Thyroid gland (tissue), 4 donors: ENCODE measurements at regions not wholly inside any gene's neighbourhood (a gene's known extent, or its start where the extent isn't known, plus 50 kb on each side); places are given as distances from the start of the nearest gene placed in this dataset.

Experiments
- DNase-seq, 2 donors: peaks; one replicate each; pipeline ENCODE4 v3.0.0-alpha.2; 2019
- H3K27ac ChIP-seq, 3 donors: fragments of 200-600 bp; sonication (generic); 1 replicate in 2 of 3; 2 replicates in 1 of 3; pipeline ENCODE4 v1.5.1; 2016 to 2019; ENCODE audit warnings: mild to moderate bottlenecking in 1 of 3, moderate library complexity in 1 of 3
- H3K27me3 ChIP-seq: fragments of 200-600 bp; sonication (generic); one replicate; pipeline ENCODE4 v1.5.1; 2019
- H3K36me3 ChIP-seq, 2 donors: fragments of 200-600 bp; sonication (generic); one replicate each; pipeline ENCODE4 v1.5.1; 2016 to 2019
- H3K4me1 ChIP-seq, 2 donors: fragments of 200-600 bp; sonication (generic); one replicate each; pipeline ENCODE4 v1.5.1; 2017 to 2019
- H3K4me3 ChIP-seq, 3 donors: fragments of 200-600 bp; sonication (generic); replicated peaks in 1 of 3; 1 replicate in 2 of 3; 2 replicates in 1 of 3; pipeline ENCODE4 v1.5.1; 2016; ENCODE audit warnings: mild to moderate bottlenecking in 1 of 3
- H3K9me3 ChIP-seq: fragments of 200-600 bp; sonication (generic); one replicate; pipeline ENCODE4 v1.5.1; 2017
- POLR2A ChIP-seq, 2 donors: fragments of 450-650 bp; IDR thresholded peaks; one replicate each; pipeline ENCODE4 v1.6.1; 2017; ENCODE audit warnings: antibody characterized with exemption in 2 of 2, mild to moderate bottlenecking in 2 of 2, moderate library complexity in 1 of 2
- WGBS, 2 donors: methylation state at CpG; one replicate each; pipeline ENCODE4 v1.1.5; 2017; 5-methylcytosine and 5-hydroxymethylcytosine counted together
- intact Hi-C: fragments of 100-400 bp; cut with DNase I; formaldehyde crosslinking; loops from one replicate; pipeline ENCODE4 v1.15.1; 2023
- TF ChIP-seq, protein P1 (sequence below), 6 experiments: fragments of 200-600 bp in 3 of 6; fragments of 450-650 bp in 3 of 6; sonication (generic) in 3 of 6; IDR thresholded peaks; one replicate each; pipeline ENCODE4 v1.5.1; 2016 to 2019; ENCODE audit warnings: antibody characterized with exemption in 6 of 6, mild to moderate bottlenecking in 2 of 6, inconsistent platforms in 1 of 6, moderate library complexity in 1 of 6

GRCh38 chr12:116365606-116366455, 88.3 kb upstream of the MED13L start:
- Histone ChIP-seq H3K9me3 (no peaks in the 10 kb centered on the region), H3K27ac (no peak overlapping the region), H3K4me3 (no peak overlapping the region), H3K36me3 (no peaks in the 10 kb centered on the region), H3K4me1 (peaks cover 6 to 12% of the 10 kb centered on the region in 2 donors), H3K27me3 (no peaks in the 10 kb centered on the region)
- no peak for DNase-seq
- intact Hi-C loops = no loop called here
- TF ChIP-seq POLR2A (IDR thresholded peaks at IDR 0.05) = no peak
- TF ChIP-seq, protein P1, sequence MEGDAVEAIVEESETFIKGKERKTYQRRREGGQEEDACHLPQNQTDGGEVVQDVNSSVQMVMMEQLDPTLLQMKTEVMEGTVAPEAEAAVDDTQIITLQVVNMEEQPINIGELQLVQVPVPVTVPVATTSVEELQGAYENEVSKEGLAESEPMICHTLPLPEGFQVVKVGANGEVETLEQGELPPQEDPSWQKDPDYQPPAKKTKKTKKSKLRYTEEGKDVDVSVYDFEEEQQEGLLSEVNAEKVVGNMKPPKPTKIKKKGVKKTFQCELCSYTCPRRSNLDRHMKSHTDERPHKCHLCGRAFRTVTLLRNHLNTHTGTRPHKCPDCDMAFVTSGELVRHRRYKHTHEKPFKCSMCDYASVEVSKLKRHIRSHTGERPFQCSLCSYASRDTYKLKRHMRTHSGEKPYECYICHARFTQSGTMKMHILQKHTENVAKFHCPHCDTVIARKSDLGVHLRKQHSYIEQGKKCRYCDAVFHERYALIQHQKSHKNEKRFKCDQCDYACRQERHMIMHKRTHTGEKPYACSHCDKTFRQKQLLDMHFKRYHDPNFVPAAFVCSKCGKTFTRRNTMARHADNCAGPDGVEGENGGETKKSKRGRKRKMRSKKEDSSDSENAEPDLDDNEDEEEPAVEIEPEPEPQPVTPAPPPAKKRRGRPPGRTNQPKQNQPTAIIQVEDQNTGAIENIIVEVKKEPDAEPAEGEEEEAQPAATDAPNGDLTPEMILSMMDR (IDR thresholded peaks at IDR 0.05) = no peak
- 77 to 84% methylated on average over 17 of the region's 17 CpGs for WGBS, 2 donors

DNA sequence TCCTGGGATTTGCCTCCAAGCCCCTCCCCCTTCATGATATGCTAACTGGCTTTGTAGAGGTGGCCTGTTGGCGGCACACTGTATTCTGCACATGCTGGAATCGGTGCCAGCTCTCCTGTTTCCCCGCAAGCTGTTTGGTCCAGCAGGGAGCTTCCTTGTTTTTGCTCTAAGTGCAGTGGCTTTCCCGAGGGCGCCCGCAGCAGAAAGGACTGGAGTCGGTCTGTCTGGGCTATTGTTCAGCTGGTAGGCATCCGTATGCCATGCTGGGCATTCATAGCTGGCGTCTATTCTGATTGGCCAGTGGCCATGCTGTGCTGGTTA, 88.9 kb upstream of the MED13L start:
- Histone ChIP-seq H3K36me3 (no peaks in the 10 kb centered on the region), H3K9me3 (no peaks in the 10 kb centered on the region), H3K4me3 (no peak overlapping the region), H3K27ac (no peak overlapping the region), H3K4me1 (peaks cover 6 to 12% of the 10 kb centered on the region in 2 donors), H3K27me3 (no peaks in the 10 kb centered on the region)
- intact Hi-C loops = no loop called here
- DNase-seq = peak; percentile 23 to 45
- TF ChIP-seq POLR2A (IDR thresholded peaks at IDR 0.05) = no peak
- TF ChIP-seq, protein P1 (IDR thresholded peaks at IDR 0.05) = no peak
- 61 to 72% methylated on average over 9 of the region's 9 CpGs for WGBS, 2 donors

- H3K9me3 ChIP-seq = no peaks in the 10 kb centered on the region
- intact Hi-C loops = no loop called here
- WGBS, 2 donors = 76 to 93% methylated on average over 6 of the region's 6 CpGs
- DNase-seq = no peak
- peaks cover 6 to 12% of the 10 kb centered on the region in 2 donors for H3K4me1 ChIP-seq
- H3K4me3 ChIP-seq = no peak overlapping the region
- no peak overlapping the region for H3K27ac ChIP-seq
- H3K27me3 ChIP-seq = no peaks in the 10 kb centered on the region
- TF ChIP-seq, protein P1 (IDR thresholded peaks at IDR 0.05) = no peak
- no peak for TF ChIP-seq POLR2A (IDR thresholded peaks at IDR 0.05)
- no peaks in the 10 kb centered on the region for H3K36me3 ChIP-seq
These were observed 89.3 kb upstream of the MED13L start for GRCh38 chr12:116366824-116367223.

GRCh38 chr12:116368196-116369194, 91.0 kb upstream of the MED13L start:
- peak overlapping the region in 1 of 3 donors; percentile 3 for H3K27ac ChIP-seq
- intact Hi-C loops = no loop called here
- no peak for TF ChIP-seq POLR2A (IDR thresholded peaks at IDR 0.05)
- 59 to 70% methylated on average over 16 of the region's 16 CpGs for WGBS, 2 donors
- peaks cover 6 to 12% of the 10 kb centered on the region in 2 donors for H3K4me1 ChIP-seq
- no peak overlapping the region for H3K4me3 ChIP-seq
- H3K27me3 ChIP-seq = no peaks in the 10 kb centered on the region
- no peaks in the 10 kb centered on the region for H3K36me3 ChIP-seq
- DNase-seq = peak; percentile 56 to 64
- no peaks in the 10 kb centered on the region for H3K9me3 ChIP-seq

- Histone ChIP-seq H3K27ac (no peak overlapping the region), H3K9me3 (no peaks in the 10 kb centered on the region), H3K4me1 (peaks cover 6 to 12% of the 10 kb centered on the region in 2 donors), H3K27me3 (no peaks in the 10 kb centered on the region), H3K4me3 (no peak overlapping the region), H3K36me3 (no peaks in the 10 kb centered on the region)
- TF ChIP-seq POLR2A (IDR thresholded peaks at IDR 0.05) = no peak
- TF ChIP-seq, protein P1 (IDR thresholded peaks at IDR 0.05) = no peak
- intact Hi-C loops = no loop called here
- WGBS, 2 donors = 82 to 91% methylated on average over 4 of the region's 4 CpGs
- no peak for DNase-seq
These were observed 92.5 kb upstream of the MED13L start for GRCh38 chr12:116370004-116370404.
